Erythroblast (primary cell): ENCODE measurements at regions not wholly inside any gene's neighbourhood (a gene's known extent, or its start where the extent isn't known, plus 50 kb on each side); places are given as distances from the start of the nearest gene placed in this dataset.

Experiments
- GATA1 ChIP-seq: IDR thresholded peaks from 2 replicates; pipeline ENCODE4 v1.6.1; 2011; ENCODE audit warnings: low read depth, mild to moderate bottlenecking, control low read depth, low read length, moderate library complexity
- POLR2A ChIP-seq: IDR thresholded peaks from 2 replicates; pipeline ENCODE4 v1.6.1; 2011; ENCODE audit warnings: mild to moderate bottlenecking, low read length

GRCh38 chr20:22922987-22923386, 112.1 kb upstream of the SSTR4 start:
- TF ChIP-seq POLR2A: no peak
- no peak for TF ChIP-seq GATA1
